Transverse colon (tissue), 3 donors: ENCODE measurements at regions not wholly inside any gene's neighbourhood (a gene's known extent, or its start where the extent isn't known, plus 50 kb on each side); places are given as distances from the start of the nearest gene placed in this dataset.

Experiments
- POLR2A ChIP-seq: fragments of 450-650 bp; IDR thresholded peaks from one replicate; pipeline ENCODE4 v1.6.1; 2016; ENCODE audit warnings: antibody characterized with exemption, mild to moderate bottlenecking, moderate library complexity
- TF ChIP-seq, protein P1 (sequence below), 5 experiments: fragments of 200-600 bp in 3 of 5; fragments of 450-650 bp in 2 of 5; sonication (generic) in 3 of 5; IDR thresholded peaks; 1 replicate in 2 of 5; 2 replicates in 3 of 5; pipeline ENCODE4 v1.5.1; 2016 to 2017; ENCODE audit warnings: antibody characterized with exemption in 5 of 5, inconsistent platforms in 3 of 5, mild to moderate bottlenecking in 2 of 5, moderate library complexity in 1 of 5

DNA sequence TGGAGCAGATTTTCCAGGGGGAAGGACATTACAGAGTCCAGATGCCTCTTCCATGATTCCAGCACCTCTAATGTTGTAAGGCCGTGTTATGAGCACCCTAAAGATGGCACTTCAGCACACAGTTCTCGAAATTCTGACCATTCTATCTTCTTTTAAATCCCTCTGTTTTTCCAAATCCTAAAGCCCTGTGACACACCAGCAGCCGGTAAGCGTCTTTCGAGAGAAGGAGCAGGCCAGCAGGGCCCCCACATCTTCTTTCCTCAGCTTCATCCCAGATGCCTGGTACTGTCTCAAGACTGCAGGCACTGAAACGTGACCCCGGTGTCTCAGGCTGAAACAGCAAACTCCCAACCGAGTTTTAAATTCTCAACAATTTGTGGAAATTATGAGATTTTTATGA is 211.6 kb upstream of the FOXQ1 start:
- no peak for TF ChIP-seq POLR2A
- TF ChIP-seq, protein P1, sequence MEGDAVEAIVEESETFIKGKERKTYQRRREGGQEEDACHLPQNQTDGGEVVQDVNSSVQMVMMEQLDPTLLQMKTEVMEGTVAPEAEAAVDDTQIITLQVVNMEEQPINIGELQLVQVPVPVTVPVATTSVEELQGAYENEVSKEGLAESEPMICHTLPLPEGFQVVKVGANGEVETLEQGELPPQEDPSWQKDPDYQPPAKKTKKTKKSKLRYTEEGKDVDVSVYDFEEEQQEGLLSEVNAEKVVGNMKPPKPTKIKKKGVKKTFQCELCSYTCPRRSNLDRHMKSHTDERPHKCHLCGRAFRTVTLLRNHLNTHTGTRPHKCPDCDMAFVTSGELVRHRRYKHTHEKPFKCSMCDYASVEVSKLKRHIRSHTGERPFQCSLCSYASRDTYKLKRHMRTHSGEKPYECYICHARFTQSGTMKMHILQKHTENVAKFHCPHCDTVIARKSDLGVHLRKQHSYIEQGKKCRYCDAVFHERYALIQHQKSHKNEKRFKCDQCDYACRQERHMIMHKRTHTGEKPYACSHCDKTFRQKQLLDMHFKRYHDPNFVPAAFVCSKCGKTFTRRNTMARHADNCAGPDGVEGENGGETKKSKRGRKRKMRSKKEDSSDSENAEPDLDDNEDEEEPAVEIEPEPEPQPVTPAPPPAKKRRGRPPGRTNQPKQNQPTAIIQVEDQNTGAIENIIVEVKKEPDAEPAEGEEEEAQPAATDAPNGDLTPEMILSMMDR (IDR thresholded peaks at IDR 0.05), result no peak
